Neural cell (in vitro differentiated cells): ENCODE measurements at regions not wholly inside any gene's neighbourhood (a gene's known extent, or its start where the extent isn't known, plus 50 kb on each side); places are given as distances from the start of the nearest gene placed in this dataset.

Experiments
- H2AFZ ChIP-seq: fragments of 200-600, 300-800 bp; sonication (generic), shearing (Covaris generic); 2 replicates; pipeline ENCODE4 v1.6.0; 2014; ENCODE audit warnings: low read depth, mild to moderate bottlenecking, antibody characterized with exemption, low read length, moderate library complexity
- H3F3A ChIP-seq: fragments of 200-600 bp; shearing (Covaris generic); 2 replicates; pipeline ENCODE4 v1.6.1; 2016; ENCODE audit warnings: mild to moderate bottlenecking, moderate library complexity, mixed read lengths, antibody characterized with exemption, low read length; ENCODE audit not compliant: insufficient read depth, poor library complexity, severe bottlenecking
- H3K27ac ChIP-seq: fragments of 200-600, 300-800 bp; sonication (generic), shearing (Covaris generic); 2 replicates; pipeline ENCODE4 v1.5.1; 2014; ENCODE audit warnings: mild to moderate bottlenecking, low read length, moderate library complexity
- H3K27me3 ChIP-seq: fragments of 300-800, 200-600 bp; sonication (generic), shearing (Covaris generic); 2 replicates; pipeline ENCODE4 v1.6.0; 2014; ENCODE audit warnings: mild to moderate bottlenecking, low read depth, low read length, moderate library complexity; ENCODE audit not compliant: insufficient read depth
- H3K36me3 ChIP-seq: fragments of 300-800, 200-600 bp; sonication (generic), shearing (Covaris generic); 2 replicates; pipeline ENCODE4 v1.5.1; 2014; ENCODE audit warnings: mild to moderate bottlenecking, antibody characterized with exemption, low read length, moderate library complexity; ENCODE audit not compliant: insufficient read depth
- H3K4me2 ChIP-seq: fragments of 300-800, 200-600 bp; sonication (generic), shearing (Covaris generic); 2 replicates; pipeline ENCODE4 v1.6.0; 2014; ENCODE audit warnings: mild to moderate bottlenecking, low read length
- H3K4me3 ChIP-seq: fragments of 300-800, 200-600 bp; sonication (generic), shearing (Covaris generic); 2 replicates; pipeline ENCODE4 v1.5.1; 2014; ENCODE audit warnings: mild to moderate bottlenecking, low read length, moderate library complexity
- H3K79me2 ChIP-seq: fragments of 200-600 bp; shearing (Covaris generic); replicated peaks from 2 replicates; pipeline ENCODE4 v1.6.0; 2014; ENCODE audit warnings: mild to moderate bottlenecking, low read length, moderate library complexity; ENCODE audit not compliant: insufficient read depth
- H3K9ac ChIP-seq: fragments of 300-800, 200-600 bp; sonication (generic), shearing (Covaris generic); 2 replicates; pipeline ENCODE4 v1.6.1; 2016; ENCODE audit warnings: mild to moderate bottlenecking, low read length, mixed read lengths
- H3K9me2 ChIP-seq: fragments of 200-600 bp; shearing (Covaris generic); 2 replicates; pipeline ENCODE4 v1.6.1; 2016; ENCODE audit warnings: mild to moderate bottlenecking, low read length, mixed read lengths; ENCODE audit not compliant: insufficient read depth
- H3K9me3 ChIP-seq: fragments of 200-600, 300-800 bp; sonication (generic), shearing (Covaris generic); 2 replicates; pipeline ENCODE4 v1.6.1; 2016; ENCODE audit warnings: mild to moderate bottlenecking, mixed run types, low read length, moderate library complexity, mixed read lengths
- H4K20me1 ChIP-seq: fragments of 200-600 bp; shearing (Covaris generic); 2 replicates; pipeline ENCODE4 v1.6.1; 2016; ENCODE audit warnings: mild to moderate bottlenecking, mixed run types; ENCODE audit not compliant: insufficient read depth
- CTCF ChIP-seq: fragments of 450-650 bp; IDR thresholded peaks from 2 replicates; pipeline ENCODE4 v1.5.1; 2014; ENCODE audit warnings: antibody characterized with exemption, mild to moderate bottlenecking, moderate library complexity; ENCODE audit not compliant: poor library complexity, severe bottlenecking
- EP300 ChIP-seq: fragments of 450-650 bp; conservative IDR thresholded peaks from 2 replicates; pipeline ENCODE4 v1.6.1; 2014; ENCODE audit warnings: antibody characterized with exemption, mild to moderate bottlenecking, moderate library complexity; ENCODE audit not compliant: poor library complexity, severe bottlenecking
- EZH2 ChIP-seq: fragments of 200-600, 300-800 bp; shearing (Covaris generic), sonication (generic); IDR thresholded peaks from 2 replicates; pipeline ENCODE4 v1.6.1; 2014; ENCODE audit warnings: antibody characterized with exemption, low read length, borderline replicate concordance, mild to moderate bottlenecking; ENCODE audit not compliant: insufficient read depth, poor library complexity, severe bottlenecking
- MXI1 ChIP-seq: fragments of 450-650 bp; conservative IDR thresholded peaks from 2 replicates; pipeline ENCODE4 v1.6.1; 2014; ENCODE audit warnings: antibody characterized with exemption, mild to moderate bottlenecking; ENCODE audit not compliant: poor library complexity, severe bottlenecking
- POLR2AphosphoS5 ChIP-seq: IDR thresholded peaks from 2 replicates; pipeline ENCODE4 v1.6.1; 2012
- RAD21 ChIP-seq: fragments of 450-650 bp; conservative IDR thresholded peaks from 2 replicates; pipeline ENCODE4 v1.6.1; 2014; ENCODE audit warnings: antibody characterized with exemption, mild to moderate bottlenecking, moderate library complexity
- REST ChIP-seq: IDR thresholded peaks from 2 replicates; pipeline ENCODE4 v1.6.1; 2012; ENCODE audit warnings: borderline replicate concordance
- SMC3 ChIP-seq: fragments of 450-650 bp; conservative IDR thresholded peaks from 2 replicates; pipeline ENCODE4 v1.6.1; 2014; ENCODE audit warnings: antibody characterized with exemption, mild to moderate bottlenecking, moderate library complexity; ENCODE audit not compliant: poor library complexity
- TAF1 ChIP-seq: IDR thresholded peaks from 2 replicates; pipeline ENCODE4 v1.6.1; 2012; ENCODE audit warnings: low read depth

DNA sequence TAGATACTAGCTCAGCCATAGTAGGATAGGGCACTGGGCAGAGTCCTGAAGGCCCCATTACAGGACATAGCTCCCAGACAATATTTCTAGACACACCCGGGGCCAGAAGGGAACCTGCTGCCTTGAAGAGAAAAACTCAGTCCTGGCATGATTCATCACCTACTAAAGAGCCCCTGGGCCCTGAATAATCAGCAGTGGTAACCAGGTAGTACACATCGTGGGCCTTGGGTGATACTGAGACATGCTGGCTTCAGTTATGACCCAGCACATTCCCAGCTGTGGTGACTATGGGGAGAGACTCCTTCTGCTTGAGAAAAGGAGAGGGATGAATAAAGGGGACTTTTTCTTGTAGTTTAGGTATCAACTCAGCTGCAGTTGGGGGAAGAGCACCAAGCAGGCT lies 104.3 kb upstream of the STK26 start:
- Histone ChIP-seq H3K4me2 (no peak overlapping the region), H2AFZ (no peak overlapping the region), H3F3A (no peaks in the 10 kb centered on the region), H3K36me3 (no peaks in the 10 kb centered on the region), H3K27ac (no peak overlapping the region), H3K9me3 (no peaks in the 10 kb centered on the region), H3K9me2 (no peaks in the 10 kb centered on the region), H4K20me1 (no peaks in the 10 kb centered on the region), H3K27me3 (no peaks in the 10 kb centered on the region), H3K79me2 (no peaks in the 10 kb centered on the region), H3K4me3 (no peak overlapping the region), H3K9ac (no peak overlapping the region)
- TF ChIP-seq EZH2 = no peak
- TF ChIP-seq EP300 = no peak
- no peak for TF ChIP-seq CTCF
- TF ChIP-seq POLR2AphosphoS5 = no peak
- TF ChIP-seq TAF1 = no peak

DNA sequence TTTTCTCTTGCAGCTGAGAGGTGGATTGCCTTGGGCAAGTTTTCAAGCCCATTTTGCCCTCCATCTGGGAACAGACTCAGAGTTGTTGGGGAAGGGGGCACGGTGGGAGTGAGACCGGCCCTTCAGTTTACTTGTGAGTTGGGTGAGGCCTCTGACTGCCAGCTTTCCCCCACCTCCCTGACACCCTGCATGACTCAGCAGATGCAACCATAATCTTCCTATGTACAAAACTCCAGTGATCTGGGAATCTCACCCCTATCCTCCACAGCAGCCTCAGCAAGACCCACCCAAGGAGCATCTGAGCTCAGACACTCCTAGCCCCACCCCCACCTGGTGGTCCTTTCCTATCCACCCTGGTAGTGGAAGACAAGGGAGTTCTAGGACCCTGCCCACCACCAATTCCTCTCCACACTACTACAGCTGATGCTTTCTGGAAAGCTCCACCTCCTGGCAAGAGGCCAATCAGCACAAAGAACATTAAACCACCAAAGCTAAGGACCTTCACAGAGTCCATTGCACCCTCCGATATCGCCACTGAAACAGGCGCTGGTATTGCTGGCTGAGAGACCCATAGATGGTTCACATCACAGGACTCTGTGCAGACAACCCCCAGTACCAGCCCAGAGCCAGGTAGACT lies 99.4 kb upstream of the STK26 start:
- H3K27me3 ChIP-seq = no peaks in the 10 kb centered on the region
- H3K9me3 ChIP-seq = no peaks in the 10 kb centered on the region
- no peak overlapping the region for H3K4me3 ChIP-seq
- no peaks in the 10 kb centered on the region for H4K20me1 ChIP-seq
- no peak overlapping the region for H2AFZ ChIP-seq
- H3K36me3 ChIP-seq = no peaks in the 10 kb centered on the region
- H3K9me2 ChIP-seq = no peaks in the 10 kb centered on the region
- TF ChIP-seq TAF1 = no peak
- TF ChIP-seq EZH2 = no peak
- no peak for TF ChIP-seq RAD21
- TF ChIP-seq REST = no peak
- no peak for TF ChIP-seq CTCF
- TF ChIP-seq EP300 = no peak
- no peak for TF ChIP-seq MXI1
- TF ChIP-seq POLR2AphosphoS5 = no peak
- TF ChIP-seq SMC3 = no peak
- no peaks in the 10 kb centered on the region for H3K79me2 ChIP-seq
- no peaks in the 10 kb centered on the region for H3F3A ChIP-seq
- no peak overlapping the region for H3K9ac ChIP-seq
- H3K27ac ChIP-seq = no peak overlapping the region
- H3K4me2 ChIP-seq = no peak overlapping the region
